ENCODE measurements at regions not wholly inside any gene's neighbourhood (a gene's known extent, or its start where the extent isn't known, plus 50 kb on each side); places are given as distances from the start of the nearest gene placed in this dataset.

DNA sequence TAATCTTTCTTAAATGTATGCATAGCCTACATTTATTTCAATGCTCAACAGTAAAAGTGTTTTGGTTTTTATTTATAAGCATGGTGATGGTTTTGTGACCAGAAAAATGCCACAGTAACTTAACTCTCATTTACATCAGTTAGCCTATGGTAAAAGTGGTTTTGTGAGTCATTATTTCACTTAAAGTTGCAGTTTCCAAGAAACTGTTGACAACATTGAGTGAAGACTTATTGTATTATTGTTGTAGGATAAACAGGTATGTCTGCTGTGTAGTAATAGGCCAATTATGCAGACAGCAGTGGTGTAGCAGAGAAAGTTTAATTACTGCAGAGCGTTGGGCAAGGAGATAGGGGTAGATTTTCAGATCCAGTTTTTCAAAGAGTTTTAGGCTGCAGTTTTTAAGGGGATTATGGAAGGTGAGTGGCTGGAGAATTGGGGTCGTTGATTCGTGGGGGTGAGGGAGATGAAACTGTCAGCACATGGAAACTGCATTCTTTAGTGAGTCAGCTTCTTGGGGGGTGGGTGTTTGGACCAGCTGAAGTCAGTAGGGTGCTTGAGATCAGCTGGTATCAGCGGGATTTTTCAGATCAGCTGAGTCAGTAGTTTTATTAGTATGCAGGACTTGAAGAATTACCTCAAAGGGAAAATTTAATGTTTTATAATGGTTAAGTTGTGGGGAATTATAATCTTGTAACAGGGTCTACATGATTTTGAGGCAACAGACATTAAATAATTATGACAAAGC is 168.7 kb upstream of the FMN2 start:
- TF ChIP-seq CTCF (IDR thresholded peaks at IDR 0.05), result no peak
- no peak for TF ChIP-seq POLR2A (IDR thresholded peaks at IDR 0.05)
- TF ChIP-seq EP300 (IDR thresholded peaks at IDR 0.05), result no peak
- TF ChIP-seq POLR2AphosphoS5 (IDR thresholded peaks at IDR 0.05), result no peak
